Stimulated activated CD4-positive, alpha-beta T cell treated with anti-CD3 and anti-CD28 coated beads, TNF-alpha, amount 100 ng/mL, for 24 hours (primary cell): ENCODE measurements at regions not wholly inside any gene's neighbourhood (a gene's known extent, or its start where the extent isn't known, plus 50 kb on each side); places are given as distances from the start of the nearest gene placed in this dataset.

Source experiments
- DNase-seq, 3 experiments: peaks; one replicate each; pipeline ENCODE4 v3.0.0-alpha.2; 2020; ENCODE audit warnings: low read depth in 3 of 3

DNA sequence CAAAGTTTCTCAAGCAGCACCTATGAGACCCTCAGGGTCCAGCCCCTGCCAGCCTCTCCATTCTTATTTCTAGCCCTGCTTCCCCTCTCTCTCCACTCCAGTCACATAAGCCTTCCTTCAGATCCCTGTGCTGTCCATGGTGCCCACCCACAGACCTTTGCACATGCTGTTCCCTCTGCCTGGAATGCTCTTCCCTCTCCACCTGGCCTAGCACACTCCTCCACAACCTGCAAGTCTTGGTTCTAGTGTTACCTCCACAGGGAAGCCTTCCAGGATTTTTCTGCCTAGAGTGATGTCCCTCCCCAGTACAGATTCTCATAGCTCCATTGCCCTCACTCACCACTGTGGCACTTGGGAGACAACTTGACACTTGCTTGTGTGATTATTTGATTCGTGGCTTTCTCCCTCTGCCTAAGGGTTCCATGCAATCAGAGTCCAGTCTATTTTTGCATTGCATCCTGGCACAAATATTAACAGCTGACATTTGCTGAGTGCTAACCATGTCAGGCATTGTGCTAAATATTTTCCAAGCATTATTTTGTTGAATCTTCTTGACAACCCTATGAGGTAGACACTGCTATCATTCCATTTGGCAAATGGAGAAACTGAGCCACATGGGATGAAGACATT is 127.3 kb downstream of the SYF2 start:
- DNase-seq = no peak

GRCh38 chr1:25103164-25103795 is 129.0 kb downstream of the SYF2 start:
- DNase-seq = no peak

GRCh38 chr1:25100151-25100833 is 132.0 kb downstream of the SYF2 start:
- no peak for DNase-seq

- no peak for DNase-seq
Measured at GRCh38 chr1:25099343-25099951, 132.9 kb downstream of the SYF2 start.

DNA sequence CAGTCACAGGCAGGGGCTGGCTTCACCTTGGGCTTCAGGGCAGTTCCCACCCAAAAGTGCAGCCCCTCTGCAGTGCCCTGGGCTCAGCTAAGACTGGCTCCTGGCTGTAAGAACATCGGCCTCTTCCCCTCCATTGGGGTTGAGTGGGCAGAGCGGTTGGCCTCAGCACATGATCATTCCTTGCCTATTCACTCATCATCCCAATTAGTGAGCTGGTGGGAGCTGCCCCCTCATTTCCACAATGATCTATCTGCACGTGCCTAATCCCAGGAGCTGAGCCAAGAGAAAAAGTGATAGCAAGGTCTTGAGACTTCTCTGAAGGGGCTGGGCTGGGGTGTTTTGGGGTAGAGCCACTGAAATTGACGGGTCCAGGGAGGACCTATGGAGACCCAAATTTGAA is 133.6 kb downstream of the SYF2 start:
- no peak for DNase-seq

GRCh38 chr1:25096307-25097150 is 135.8 kb downstream of the SYF2 start:
- DNase-seq = no peak

DNA sequence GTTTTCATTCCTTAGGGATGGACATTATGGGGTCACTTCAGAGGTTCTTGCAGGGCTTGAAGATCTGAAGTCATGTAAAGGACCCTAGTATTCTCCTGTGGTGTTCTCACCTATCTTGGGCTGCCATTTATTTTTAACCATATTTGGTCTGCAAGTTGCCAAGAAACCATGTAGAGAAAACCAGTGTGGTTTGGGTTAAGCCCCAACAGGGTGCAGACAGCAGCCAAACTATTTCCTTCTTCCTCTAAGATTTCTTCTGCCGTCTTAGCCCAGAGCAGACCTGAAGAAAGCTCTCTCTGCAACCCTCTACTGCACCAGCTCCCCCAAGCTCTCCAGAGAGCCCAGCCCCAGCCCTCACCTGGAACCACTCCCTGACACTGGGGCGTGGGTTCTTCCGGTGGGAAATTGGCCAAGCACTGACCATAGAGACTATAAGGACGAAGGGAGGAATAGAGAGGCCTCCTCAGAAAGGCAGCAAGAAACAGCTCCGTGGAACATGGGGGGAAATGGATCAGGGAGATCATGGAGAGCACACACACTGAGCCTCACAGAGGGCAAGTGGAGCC is 136.6 kb downstream of the SYF2 start:
- no peak for DNase-seq

DNA sequence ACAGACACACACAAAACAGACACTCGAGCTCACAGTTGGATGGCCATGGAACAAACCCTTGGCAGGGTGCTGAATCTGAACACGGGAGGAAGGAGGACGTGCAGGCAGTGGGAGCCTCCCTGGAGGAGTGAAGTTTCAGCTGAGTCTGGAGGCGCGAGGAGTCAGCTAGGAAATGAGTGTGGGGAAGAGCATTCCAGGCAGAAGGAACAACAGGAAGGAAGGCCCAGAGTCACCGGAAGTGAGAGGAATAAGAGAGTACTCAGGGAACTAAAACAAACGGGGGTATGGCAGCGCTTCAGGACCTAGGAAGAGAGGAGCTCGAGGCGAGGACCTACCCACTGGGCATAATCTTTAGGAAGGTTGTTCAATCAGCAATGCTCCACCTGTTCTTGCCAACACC is 137.3 kb downstream of the SYF2 start:
- DNase-seq = no peak

- no peak for DNase-seq
Measured at GRCh38 chr1:25094229-25094628, 138.1 kb downstream of the SYF2 start.

GRCh38 chr1:25091658-25092057 is 140.6 kb downstream of the SYF2 start:
- DNase-seq = no peak

- no peak for DNase-seq
Measured at GRCh38 chr1:25090707-25091422, 141.4 kb downstream of the SYF2 start.

DNA sequence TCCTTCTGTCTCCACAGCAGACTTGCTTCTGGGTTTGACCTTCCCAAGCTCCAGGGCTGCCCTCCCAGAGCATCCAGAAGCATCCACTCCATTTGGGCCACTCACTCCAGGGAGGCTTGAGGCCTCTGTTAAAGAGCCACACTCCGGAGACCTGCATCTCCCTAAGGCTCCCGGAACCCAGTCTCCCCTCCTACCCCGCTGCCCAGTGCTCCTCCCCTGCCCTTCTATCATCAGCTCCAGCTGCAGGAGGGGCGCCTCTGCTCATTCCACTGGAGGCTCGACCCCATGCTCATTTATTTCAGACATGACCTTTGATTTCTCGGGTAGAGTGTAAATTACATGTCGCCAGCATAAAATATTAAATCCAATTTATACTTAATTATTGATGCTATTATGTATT is 142.5 kb downstream of the SYF2 start:
- no peak for DNase-seq

- DNase-seq = no peak
Measured at GRCh38 chr1:25088946-25089345, 143.4 kb downstream of the SYF2 start.

DNA sequence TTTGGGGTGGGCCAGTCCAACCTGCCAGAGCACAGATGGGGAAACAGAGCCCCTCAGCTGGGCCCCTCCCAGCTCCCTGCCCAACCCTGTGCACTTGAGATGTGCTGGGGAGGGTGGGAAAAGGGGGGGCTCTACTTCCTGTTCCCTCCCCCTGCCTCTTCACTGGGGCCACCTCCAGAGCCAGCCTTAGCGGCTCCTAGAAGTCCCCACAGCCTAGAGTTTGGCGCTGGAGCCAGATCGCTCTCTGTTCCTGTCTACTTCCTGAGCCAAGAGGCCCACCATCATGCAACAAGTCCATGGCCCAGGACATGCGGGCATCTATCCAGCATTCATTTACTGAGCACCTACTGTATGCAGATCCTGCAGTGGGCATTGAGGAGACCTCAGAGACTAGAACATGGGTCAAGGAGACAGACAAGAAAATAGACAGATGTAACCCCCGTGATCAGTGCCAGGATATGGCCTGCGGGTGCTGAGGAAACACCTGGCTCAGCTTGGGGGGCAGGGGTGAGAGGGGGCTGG is 144.1 kb downstream of the SYF2 start:
- no peak for DNase-seq

GRCh38 chr1:25086518-25087079 is 145.7 kb downstream of the SYF2 start:
- DNase-seq = no peak

DNA sequence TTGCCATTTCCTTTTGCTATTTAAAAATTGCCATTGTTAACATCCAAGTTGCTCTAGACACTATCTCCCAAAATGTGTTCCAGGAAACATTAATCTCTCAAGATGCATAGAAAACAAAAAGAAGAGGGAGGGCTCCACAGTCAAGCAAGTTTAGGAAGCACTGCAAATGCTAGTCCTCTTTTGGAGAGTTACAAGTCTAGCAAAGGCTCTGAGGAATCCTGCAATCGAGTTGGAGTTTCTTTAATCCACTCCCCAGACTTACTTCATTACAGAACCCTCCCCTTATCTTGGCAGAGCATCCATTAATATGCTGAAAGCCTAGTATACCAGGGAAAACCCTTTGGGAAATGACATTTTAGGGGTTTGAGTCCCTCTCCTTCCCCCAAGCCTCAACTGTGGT is 147.9 kb downstream of the SYF2 start:
- DNase-seq = no peak

GRCh38 chr1:25083481-25084345 is 148.6 kb downstream of the SYF2 start:
- DNase-seq = no peak

- DNase-seq = no peak
Measured at GRCh38 chr1:25082995-25083394, 149.3 kb downstream of the SYF2 start.

- DNase-seq = no peak
Measured at GRCh38 chr1:25082216-25082899, 149.9 kb downstream of the SYF2 start.
